IMR-90 (cell line): ENCODE measurements at regions not wholly inside any gene's neighbourhood (a gene's known extent, or its start where the extent isn't known, plus 50 kb on each side); places are given as distances from the start of the nearest gene placed in this dataset.

Source experiments
- CEBPB ChIP-seq: IDR thresholded peaks from 2 replicates; pipeline ENCODE4 v1.6.1; 2012; ENCODE audit warnings: low read depth, low read length, improper control_type of control experiment
- ELK1 ChIP-seq: fragments of 150-350 bp; IDR thresholded peaks from 2 replicates; pipeline ENCODE4 v1.6.1; 2016; ENCODE audit warnings: low read depth, mild to moderate bottlenecking, low read length, moderate library complexity, borderline replicate concordance
- MAZ ChIP-seq: IDR thresholded peaks from 2 replicates; pipeline ENCODE4 v1.6.1; 2012; ENCODE audit warnings: low read depth, mild to moderate bottlenecking, low read length, improper control_type of control experiment, moderate library complexity, borderline replicate concordance
- POLR2A ChIP-seq: IDR thresholded peaks from 2 replicates; pipeline ENCODE4 v1.6.1; 2012; ENCODE audit warnings: mild to moderate bottlenecking, low read depth, low read length
- RAD21 ChIP-seq: IDR thresholded peaks from 2 replicates; pipeline ENCODE4 v1.6.1; 2012; ENCODE audit warnings: low read length, improper control_type of control experiment
- RCOR1 ChIP-seq: IDR thresholded peaks from 2 replicates; pipeline ENCODE4 v1.6.1; 2012; ENCODE audit warnings: mild to moderate bottlenecking, low read length, improper control_type of control experiment; ENCODE audit not compliant: insufficient replicate concordance
- SMC3 ChIP-seq: fragments of 150-350 bp; IDR thresholded peaks from 2 replicates; pipeline ENCODE4 v1.6.1; 2016; ENCODE audit warnings: low read depth, mild to moderate bottlenecking, antibody characterized with exemption, low read length, moderate library complexity
- TF ChIP-seq, protein P1 (sequence below): conservative IDR thresholded peaks from 2 replicates; pipeline ENCODE4 v1.5.1; 2012; ENCODE audit warnings: mild to moderate bottlenecking, low read depth, low read length, improper control_type of control experiment

GRCh38 chr18:4524096-4524495 lies 69.0 kb upstream of the DLGAP1 start:
- TF ChIP-seq, protein P1, sequence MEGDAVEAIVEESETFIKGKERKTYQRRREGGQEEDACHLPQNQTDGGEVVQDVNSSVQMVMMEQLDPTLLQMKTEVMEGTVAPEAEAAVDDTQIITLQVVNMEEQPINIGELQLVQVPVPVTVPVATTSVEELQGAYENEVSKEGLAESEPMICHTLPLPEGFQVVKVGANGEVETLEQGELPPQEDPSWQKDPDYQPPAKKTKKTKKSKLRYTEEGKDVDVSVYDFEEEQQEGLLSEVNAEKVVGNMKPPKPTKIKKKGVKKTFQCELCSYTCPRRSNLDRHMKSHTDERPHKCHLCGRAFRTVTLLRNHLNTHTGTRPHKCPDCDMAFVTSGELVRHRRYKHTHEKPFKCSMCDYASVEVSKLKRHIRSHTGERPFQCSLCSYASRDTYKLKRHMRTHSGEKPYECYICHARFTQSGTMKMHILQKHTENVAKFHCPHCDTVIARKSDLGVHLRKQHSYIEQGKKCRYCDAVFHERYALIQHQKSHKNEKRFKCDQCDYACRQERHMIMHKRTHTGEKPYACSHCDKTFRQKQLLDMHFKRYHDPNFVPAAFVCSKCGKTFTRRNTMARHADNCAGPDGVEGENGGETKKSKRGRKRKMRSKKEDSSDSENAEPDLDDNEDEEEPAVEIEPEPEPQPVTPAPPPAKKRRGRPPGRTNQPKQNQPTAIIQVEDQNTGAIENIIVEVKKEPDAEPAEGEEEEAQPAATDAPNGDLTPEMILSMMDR: no peak
- TF ChIP-seq CEBPB (no peak), POLR2A (no peak), SMC3 (no peak), RAD21 (no peak), ELK1 (no peak), RCOR1 (no peak), MAZ (no peak)
